Fibroblast of mammary gland (primary cell): ENCODE measurements at regions not wholly inside any gene's neighbourhood (a gene's known extent, or its start where the extent isn't known, plus 50 kb on each side); places are given as distances from the start of the nearest gene placed in this dataset.

ENCODE experiments used
- DNase-seq: peaks from one replicate; pipeline ENCODE4 v3.0.0-alpha.2; 2010; ENCODE audit warnings: low read depth
- H3K4me3 ChIP-seq: 2 replicates; pipeline ENCODE4 v1.5.1; 2011; ENCODE audit warnings: low read depth, mild to moderate bottlenecking, low read length, moderate library complexity; ENCODE audit not compliant: control insufficient read depth
- CTCF ChIP-seq: conservative IDR thresholded peaks from 2 replicates; pipeline ENCODE4 v1.5.1; 2011; ENCODE audit warnings: low read depth, low read length, inconsistent platforms; ENCODE audit not compliant: control insufficient read depth, insufficient read depth

- no peak overlapping the region for H3K4me3 ChIP-seq
- DNase-seq = no peak
- no peak for TF ChIP-seq CTCF
These were observed 96.2 kb downstream of the THBS2 start for GRCh38 chr6:169157197-169158148.

GRCh38 chr6:169156793-169157147, 96.9 kb downstream of the THBS2 start:
- no peak for TF ChIP-seq CTCF
- no peak overlapping the region for H3K4me3 ChIP-seq
- no peak for DNase-seq

- DNase-seq = peak; percentile 79
- no peak for TF ChIP-seq CTCF
- no peak overlapping the region for H3K4me3 ChIP-seq
These were observed 97.4 kb downstream of the THBS2 start for GRCh38 chr6:169156108-169156792.

GRCh38 chr6:169155481-169155880, 98.2 kb downstream of the THBS2 start:
- DNase-seq = no peak

DNA sequence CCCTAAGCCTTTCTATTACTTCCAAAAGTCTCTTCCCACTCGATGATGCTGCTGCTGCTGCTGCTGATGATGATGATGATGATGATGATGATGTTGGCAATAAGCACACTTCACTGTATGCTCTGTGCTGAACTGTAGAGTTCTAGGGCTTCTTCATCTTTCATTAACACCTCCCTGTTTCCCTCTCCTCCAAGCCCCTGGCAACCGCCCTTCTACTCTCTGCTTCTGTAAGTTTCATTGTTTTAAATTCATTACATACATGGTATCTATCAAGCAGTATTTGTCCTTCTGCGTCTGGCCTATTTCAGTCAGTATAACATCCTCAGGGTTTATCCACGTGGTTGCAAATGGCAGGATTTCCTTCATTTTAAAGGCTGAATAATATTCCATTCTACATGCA, 100.2 kb downstream of the THBS2 start:
- no peak for DNase-seq
- no peak for TF ChIP-seq CTCF
- H3K4me3 ChIP-seq = no peak overlapping the region

More at GRCh38 chr6:169155481-169155880, 98.2 kb downstream of the THBS2 start:
- no peak for TF ChIP-seq CTCF
- H3K4me3 ChIP-seq = no peak overlapping the region

GRCh38 chr6:169146521-169146920, 107.1 kb downstream of the THBS2 start:
- no peak for TF ChIP-seq CTCF
- H3K4me3 ChIP-seq = no peak overlapping the region
- no peak for DNase-seq
